ENCODE measurements at regions not wholly inside any gene's neighbourhood (a gene's known extent, or its start where the extent isn't known, plus 50 kb on each side); places are given as distances from the start of the nearest gene placed in this dataset.

DNA sequence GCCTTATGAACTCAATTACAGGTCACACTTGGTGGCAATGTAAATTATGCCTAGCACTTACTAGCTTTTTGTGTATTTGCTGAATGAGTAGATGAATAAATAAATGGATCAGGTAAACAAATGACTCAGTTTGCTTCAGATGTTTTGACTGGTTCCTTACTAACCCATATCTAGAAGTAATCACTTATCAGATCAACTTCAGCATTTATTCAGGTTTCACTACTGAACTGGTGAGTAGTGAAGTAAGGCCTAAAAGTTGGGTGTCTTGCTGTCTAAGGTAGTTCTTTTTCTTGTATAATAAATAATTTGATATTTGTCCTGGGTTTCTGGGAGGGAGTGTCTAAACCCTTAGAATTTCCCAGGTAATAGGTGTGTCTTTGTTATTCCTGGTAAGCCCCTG lies 205.0 kb downstream of the UXS1 start:
- TF ChIP-seq, protein P1, sequence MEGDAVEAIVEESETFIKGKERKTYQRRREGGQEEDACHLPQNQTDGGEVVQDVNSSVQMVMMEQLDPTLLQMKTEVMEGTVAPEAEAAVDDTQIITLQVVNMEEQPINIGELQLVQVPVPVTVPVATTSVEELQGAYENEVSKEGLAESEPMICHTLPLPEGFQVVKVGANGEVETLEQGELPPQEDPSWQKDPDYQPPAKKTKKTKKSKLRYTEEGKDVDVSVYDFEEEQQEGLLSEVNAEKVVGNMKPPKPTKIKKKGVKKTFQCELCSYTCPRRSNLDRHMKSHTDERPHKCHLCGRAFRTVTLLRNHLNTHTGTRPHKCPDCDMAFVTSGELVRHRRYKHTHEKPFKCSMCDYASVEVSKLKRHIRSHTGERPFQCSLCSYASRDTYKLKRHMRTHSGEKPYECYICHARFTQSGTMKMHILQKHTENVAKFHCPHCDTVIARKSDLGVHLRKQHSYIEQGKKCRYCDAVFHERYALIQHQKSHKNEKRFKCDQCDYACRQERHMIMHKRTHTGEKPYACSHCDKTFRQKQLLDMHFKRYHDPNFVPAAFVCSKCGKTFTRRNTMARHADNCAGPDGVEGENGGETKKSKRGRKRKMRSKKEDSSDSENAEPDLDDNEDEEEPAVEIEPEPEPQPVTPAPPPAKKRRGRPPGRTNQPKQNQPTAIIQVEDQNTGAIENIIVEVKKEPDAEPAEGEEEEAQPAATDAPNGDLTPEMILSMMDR (IDR thresholded peaks at IDR 0.05; ENCODE audit: low read length), result no peak
- no peak for TF ChIP-seq EZH2 (optimal IDR thresholded peaks at IDR 0.05; ENCODE audit: low read depth, low read length)

Data from MM.1S (cell line).